Adrenal gland (tissue), 5 donors: ENCODE measurements at regions not wholly inside any gene's neighbourhood (a gene's known extent, or its start where the extent isn't known, plus 50 kb on each side); places are given as distances from the start of the nearest gene placed in this dataset.

Experiments used
- POLR2A ChIP-seq, 2 donors: fragments of 450-650 bp; IDR thresholded peaks; one replicate each; pipeline ENCODE4 v1.6.1; 2017; ENCODE audit warnings: antibody characterized with exemption in 2 of 2, mild to moderate bottlenecking in 2 of 2, moderate library complexity in 1 of 2
- TF ChIP-seq, protein P1 (sequence below), 6 experiments: fragments of 450-650 bp in 4 of 6; fragments of 200-600 bp in 2 of 6; sonication (generic) in 1 of 6; IDR thresholded peaks; 1 replicate in 5 of 6; 2 replicates in 1 of 6; pipeline versions ENCODE4 v1.5.1 to v1.8.0; 2016 to 2021; ENCODE audit warnings: antibody characterized with exemption in 6 of 6, mild to moderate bottlenecking in 2 of 6, moderate library complexity in 1 of 6
- donor health status: DM: no; HTN: no; CAD: no.

DNA sequence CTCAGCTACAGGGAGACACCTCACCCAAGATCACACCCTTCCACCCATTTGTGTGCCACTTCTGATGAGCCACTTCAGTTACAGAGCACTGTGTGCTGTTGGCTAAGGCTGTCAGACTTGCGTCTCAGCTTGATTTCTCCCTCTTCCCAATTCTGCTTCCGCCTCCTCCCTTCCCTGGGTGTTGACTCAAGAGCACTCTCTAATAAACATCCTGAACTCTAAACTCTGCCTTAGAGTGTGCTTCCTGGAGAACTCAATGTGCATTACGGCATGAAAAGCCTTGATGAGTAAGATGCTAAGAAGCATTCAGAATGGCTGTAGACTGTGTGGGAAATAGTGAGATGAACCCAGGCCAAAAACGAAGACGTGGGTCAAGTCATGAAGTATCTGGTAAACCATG lies 54.9 kb upstream of the S1PR1 start:
- TF ChIP-seq, protein P1, sequence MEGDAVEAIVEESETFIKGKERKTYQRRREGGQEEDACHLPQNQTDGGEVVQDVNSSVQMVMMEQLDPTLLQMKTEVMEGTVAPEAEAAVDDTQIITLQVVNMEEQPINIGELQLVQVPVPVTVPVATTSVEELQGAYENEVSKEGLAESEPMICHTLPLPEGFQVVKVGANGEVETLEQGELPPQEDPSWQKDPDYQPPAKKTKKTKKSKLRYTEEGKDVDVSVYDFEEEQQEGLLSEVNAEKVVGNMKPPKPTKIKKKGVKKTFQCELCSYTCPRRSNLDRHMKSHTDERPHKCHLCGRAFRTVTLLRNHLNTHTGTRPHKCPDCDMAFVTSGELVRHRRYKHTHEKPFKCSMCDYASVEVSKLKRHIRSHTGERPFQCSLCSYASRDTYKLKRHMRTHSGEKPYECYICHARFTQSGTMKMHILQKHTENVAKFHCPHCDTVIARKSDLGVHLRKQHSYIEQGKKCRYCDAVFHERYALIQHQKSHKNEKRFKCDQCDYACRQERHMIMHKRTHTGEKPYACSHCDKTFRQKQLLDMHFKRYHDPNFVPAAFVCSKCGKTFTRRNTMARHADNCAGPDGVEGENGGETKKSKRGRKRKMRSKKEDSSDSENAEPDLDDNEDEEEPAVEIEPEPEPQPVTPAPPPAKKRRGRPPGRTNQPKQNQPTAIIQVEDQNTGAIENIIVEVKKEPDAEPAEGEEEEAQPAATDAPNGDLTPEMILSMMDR (IDR thresholded peaks at IDR 0.05), result no peak
- no peak for TF ChIP-seq POLR2A (IDR thresholded peaks at IDR 0.05)
